ENCODE measurements at regions not wholly inside any gene's neighbourhood (a gene's known extent, or its start where the extent isn't known, plus 50 kb on each side); places are given as distances from the start of the nearest gene placed in this dataset.
"Not testable (repeated sequence)": the region's sequence is repeated elsewhere in the genome, so short reads cannot be mapped to it uniquely, and the experiment has no call there.

DNA sequence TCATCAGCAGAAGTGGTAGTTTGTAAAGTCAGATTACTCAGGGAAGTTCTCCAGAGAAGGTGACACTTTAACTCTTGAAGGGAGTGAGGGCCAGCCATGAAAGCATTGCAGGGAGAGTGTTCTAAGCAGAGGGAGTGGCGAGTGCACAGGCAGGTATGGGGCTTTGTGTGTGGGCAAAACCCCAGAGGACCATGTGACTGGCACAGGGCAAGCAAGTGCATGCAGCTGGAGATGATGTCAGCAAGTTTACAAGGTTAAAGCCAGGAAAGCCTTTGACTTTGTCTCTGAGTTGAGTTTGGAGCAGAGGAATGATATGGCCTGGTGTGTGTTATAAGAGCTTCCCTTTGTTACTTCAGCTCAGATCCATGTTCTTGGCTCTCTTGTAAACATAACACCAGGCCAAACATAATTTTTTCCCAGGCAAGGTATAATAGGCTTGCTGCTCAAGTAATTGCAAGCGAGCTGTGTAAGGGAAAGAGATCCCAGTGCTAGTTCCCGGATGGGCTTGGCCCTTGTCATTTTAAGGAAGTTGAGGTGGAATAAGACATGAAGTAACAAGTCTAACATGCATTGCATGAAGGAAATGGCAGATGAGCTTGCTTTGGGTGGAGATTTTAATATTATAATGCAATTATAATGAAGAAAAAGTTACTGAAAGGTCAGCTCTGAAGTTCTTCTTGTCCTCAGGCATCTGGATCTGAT lies 341.1 kb upstream of the LRRC3B start:
- TF ChIP-seq YY1 (IDR thresholded peaks at IDR 0.05; ENCODE audit: insufficient read depth, insufficient read length) (no peak), SUZ12 (IDR thresholded peaks at IDR 0.05; ENCODE audit: extremely low read depth, insufficient read depth, insufficient read length) (no peak), ZNF274 (IDR thresholded peaks at IDR 0.05; ENCODE audit: low read depth, low read length) (no peak)

DNA sequence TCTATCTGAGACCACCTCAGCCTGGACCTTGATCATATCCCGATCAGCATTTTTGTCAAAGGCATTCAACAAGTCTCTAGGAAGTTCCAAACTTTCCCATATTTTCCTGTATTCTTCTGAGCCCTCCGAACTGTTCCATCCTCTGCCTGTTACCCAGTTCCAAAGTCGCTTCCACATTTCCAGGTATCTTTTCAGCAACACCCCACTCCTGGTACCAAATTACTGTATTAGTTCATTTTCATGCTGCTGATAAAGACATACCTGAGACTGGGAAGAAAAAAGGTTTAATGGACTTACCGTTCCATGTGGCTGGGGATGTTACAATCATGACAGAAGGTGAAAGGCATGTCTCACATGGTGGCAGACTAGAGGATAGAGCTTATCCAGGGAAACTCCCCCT lies 338.1 kb upstream of the LRRC3B start:
- H3K9me3 ChIP-seq (ENCODE audit: insufficient read depth, low read length), result peaks cover 22% of the 10 kb centered on the region
- not testable (repeated sequence) for H3K36me3 ChIP-seq (ENCODE audit: insufficient read depth, insufficient read length, low read length); H3K27me3 ChIP-seq (ENCODE audit: insufficient read depth, insufficient read length); H3K9ac ChIP-seq (ENCODE audit: insufficient read length, low read depth); DNase-seq (ENCODE audit: low read depth, low spot score); H3K4me1 ChIP-seq (ENCODE audit: insufficient read depth, insufficient read length); H3K4me3 ChIP-seq (ENCODE audit: insufficient read length, low read depth)

More for the DNA sequence above, 341.1 kb upstream of the LRRC3B start:
- Histone ChIP-seq H3K9me3 (ENCODE audit: insufficient read depth, low read length) (peaks cover 22% of the 10 kb centered on the region), H3K27me3 (ENCODE audit: insufficient read depth, insufficient read length) (no peaks in the 10 kb centered on the region), H3K36me3 (ENCODE audit: insufficient read depth, insufficient read length, low read length) (no peaks in the 10 kb centered on the region), H3K9ac (ENCODE audit: insufficient read length, low read depth) (no peak overlapping the region), H3K4me3 (ENCODE audit: insufficient read length, low read depth) (no peak overlapping the region), H3K4me1 (ENCODE audit: insufficient read depth, insufficient read length) (no peaks in the 10 kb centered on the region)
- DNase-seq (ENCODE audit: low read depth, low spot score), result no peak

DNA sequence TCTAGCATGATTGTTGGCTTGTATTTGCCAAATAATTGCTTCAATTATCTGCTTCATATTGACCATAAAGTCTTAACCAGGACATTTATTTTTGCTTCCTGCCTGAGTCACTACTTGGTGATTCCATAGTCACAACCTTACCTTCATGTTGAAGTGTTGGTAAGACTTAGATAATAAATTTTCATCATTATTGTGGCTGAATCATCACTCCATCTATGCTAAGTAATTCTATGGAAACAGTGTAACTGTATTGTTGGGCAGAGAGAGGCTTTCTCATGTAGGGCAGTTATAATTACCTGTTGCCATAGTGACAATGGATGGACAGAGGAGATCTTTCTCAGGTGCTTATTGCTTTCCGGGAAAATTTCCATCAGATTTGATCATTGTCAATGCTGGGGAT lies 330.7 kb upstream of the LRRC3B start:
- H3K9ac ChIP-seq (ENCODE audit: insufficient read length, low read depth), result no peak overlapping the region
- no peaks in the 10 kb centered on the region for H3K4me1 ChIP-seq (ENCODE audit: insufficient read depth, insufficient read length)
- H3K9me3 ChIP-seq (ENCODE audit: insufficient read depth, low read length), result no peaks in the 10 kb centered on the region
- H3K36me3 ChIP-seq (ENCODE audit: insufficient read depth, insufficient read length, low read length), result no peaks in the 10 kb centered on the region
- no peak overlapping the region for H3K4me3 ChIP-seq (ENCODE audit: insufficient read length, low read depth)
- H3K27me3 ChIP-seq (ENCODE audit: insufficient read depth, insufficient read length), result no peaks in the 10 kb centered on the region
- no peak for DNase-seq (ENCODE audit: low read depth, low spot score)
- TF ChIP-seq YY1 (IDR thresholded peaks at IDR 0.05; ENCODE audit: insufficient read depth, insufficient read length), result no peak
- TF ChIP-seq ZNF274 (IDR thresholded peaks at IDR 0.05; ENCODE audit: low read depth, low read length), result no peak
- no peak for TF ChIP-seq SUZ12 (IDR thresholded peaks at IDR 0.05; ENCODE audit: extremely low read depth, insufficient read depth, insufficient read length)

DNA sequence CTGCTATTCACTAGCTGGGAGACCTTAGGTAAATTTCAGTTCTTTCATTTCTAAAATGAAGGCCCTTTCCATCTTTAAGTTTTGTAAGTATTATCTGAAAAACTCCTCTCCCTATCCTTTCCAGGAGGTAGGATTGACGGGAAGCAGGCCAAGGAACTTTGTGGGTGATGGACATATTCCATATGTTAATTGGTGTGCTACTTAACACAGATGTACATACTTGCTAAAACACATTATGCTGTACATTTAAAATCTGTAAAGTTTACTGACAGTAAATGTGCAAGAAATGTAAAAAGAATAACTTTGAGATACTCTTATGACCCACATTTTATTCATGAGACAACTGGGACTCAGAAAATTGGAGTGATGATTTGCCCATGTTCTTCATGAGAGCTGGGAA lies 329.8 kb upstream of the LRRC3B start:
- no peaks in the 10 kb centered on the region for H3K27me3 ChIP-seq (ENCODE audit: insufficient read depth, insufficient read length)
- no peaks in the 10 kb centered on the region for H3K4me1 ChIP-seq (ENCODE audit: insufficient read depth, insufficient read length)
- no peak overlapping the region for H3K9ac ChIP-seq (ENCODE audit: insufficient read length, low read depth)
- DNase-seq (ENCODE audit: low read depth, low spot score), result no peak
- H3K4me3 ChIP-seq (ENCODE audit: insufficient read length, low read depth), result no peak overlapping the region
- H3K9me3 ChIP-seq (ENCODE audit: insufficient read depth, low read length), result no peaks in the 10 kb centered on the region
- H3K36me3 ChIP-seq (ENCODE audit: insufficient read depth, insufficient read length, low read length), result no peaks in the 10 kb centered on the region
- TF ChIP-seq YY1 (IDR thresholded peaks at IDR 0.05; ENCODE audit: insufficient read depth, insufficient read length) (no peak), ZNF274 (IDR thresholded peaks at IDR 0.05; ENCODE audit: low read depth, low read length) (no peak), SUZ12 (IDR thresholded peaks at IDR 0.05; ENCODE audit: extremely low read depth, insufficient read depth, insufficient read length) (no peak)

DNA sequence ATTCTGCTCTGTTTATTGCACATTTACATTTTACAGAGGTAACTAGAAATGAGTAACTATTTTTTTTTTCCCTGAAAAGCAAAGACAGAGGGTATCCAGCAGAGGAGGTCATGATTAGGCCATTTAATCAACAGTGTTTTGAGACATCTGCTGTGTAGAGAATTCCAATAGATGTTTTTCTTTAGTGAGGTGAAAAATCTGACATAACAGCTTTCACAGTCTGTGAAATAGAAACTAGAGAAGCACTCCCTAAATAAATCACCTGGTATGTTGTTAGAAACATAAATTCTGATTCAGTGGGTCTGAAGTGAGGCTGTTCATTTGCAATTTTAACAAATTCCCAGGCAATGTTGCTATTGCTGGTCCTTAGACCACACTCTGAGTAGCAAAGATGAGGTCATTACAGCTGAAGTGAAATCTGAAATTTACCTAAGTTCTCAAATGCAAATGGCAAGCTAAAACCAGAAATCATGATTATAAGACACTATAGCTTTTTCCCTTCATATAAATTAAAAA lies 329.2 kb upstream of the LRRC3B start:
- Histone ChIP-seq H3K36me3 (ENCODE audit: insufficient read depth, insufficient read length, low read length) (no peaks in the 10 kb centered on the region), H3K4me3 (ENCODE audit: insufficient read length, low read depth) (no peak overlapping the region), H3K4me1 (ENCODE audit: insufficient read depth, insufficient read length) (no peaks in the 10 kb centered on the region), H3K27me3 (ENCODE audit: insufficient read depth, insufficient read length) (no peaks in the 10 kb centered on the region), H3K9me3 (ENCODE audit: insufficient read depth, low read length) (no peaks in the 10 kb centered on the region), H3K9ac (ENCODE audit: insufficient read length, low read depth) (no peak overlapping the region)
- no peak for DNase-seq (ENCODE audit: low read depth, low spot score)
- TF ChIP-seq YY1 (IDR thresholded peaks at IDR 0.05; ENCODE audit: insufficient read depth, insufficient read length) (no peak), ZNF274 (IDR thresholded peaks at IDR 0.05; ENCODE audit: low read depth, low read length) (no peak), SUZ12 (IDR thresholded peaks at IDR 0.05; ENCODE audit: extremely low read depth, insufficient read depth, insufficient read length) (no peak)

DNA sequence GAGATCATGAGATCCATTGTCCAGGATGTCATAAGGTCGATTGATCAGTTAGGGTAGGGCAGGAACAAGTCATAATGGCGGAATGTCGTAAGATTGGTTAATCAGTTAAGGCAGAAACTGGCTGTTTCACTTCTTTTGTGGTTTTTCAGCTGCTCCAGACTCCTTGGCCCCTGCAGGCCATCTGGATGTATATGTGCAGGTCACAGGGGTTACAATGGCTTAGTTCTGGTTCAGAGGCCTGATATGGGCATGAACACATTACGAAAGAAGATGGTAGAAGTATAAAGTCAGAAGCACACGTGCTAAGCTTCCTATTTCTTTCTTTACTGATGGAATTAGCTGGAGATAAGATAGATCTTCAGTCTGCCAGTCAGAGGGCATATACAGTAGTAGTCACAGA lies 315.4 kb upstream of the LRRC3B start:
- Histone ChIP-seq H3K27me3 (ENCODE audit: insufficient read depth, insufficient read length) (no peaks in the 10 kb centered on the region), H3K4me3 (ENCODE audit: insufficient read length, low read depth) (no peak overlapping the region), H3K9ac (ENCODE audit: insufficient read length, low read depth) (no peak overlapping the region), H3K36me3 (ENCODE audit: insufficient read depth, insufficient read length, low read length) (no peaks in the 10 kb centered on the region), H3K4me1 (ENCODE audit: insufficient read depth, insufficient read length) (no peaks in the 10 kb centered on the region), H3K9me3 (ENCODE audit: insufficient read depth, low read length) (peaks cover 35% of the 10 kb centered on the region)
- no peak for DNase-seq (ENCODE audit: low read depth, low spot score)
- TF ChIP-seq YY1 (IDR thresholded peaks at IDR 0.05; ENCODE audit: insufficient read depth, insufficient read length) (no peak), SUZ12 (IDR thresholded peaks at IDR 0.05; ENCODE audit: extremely low read depth, insufficient read depth, insufficient read length) (no peak), ZNF274 (IDR thresholded peaks at IDR 0.05; ENCODE audit: low read depth, low read length) (no peak)

DNA sequence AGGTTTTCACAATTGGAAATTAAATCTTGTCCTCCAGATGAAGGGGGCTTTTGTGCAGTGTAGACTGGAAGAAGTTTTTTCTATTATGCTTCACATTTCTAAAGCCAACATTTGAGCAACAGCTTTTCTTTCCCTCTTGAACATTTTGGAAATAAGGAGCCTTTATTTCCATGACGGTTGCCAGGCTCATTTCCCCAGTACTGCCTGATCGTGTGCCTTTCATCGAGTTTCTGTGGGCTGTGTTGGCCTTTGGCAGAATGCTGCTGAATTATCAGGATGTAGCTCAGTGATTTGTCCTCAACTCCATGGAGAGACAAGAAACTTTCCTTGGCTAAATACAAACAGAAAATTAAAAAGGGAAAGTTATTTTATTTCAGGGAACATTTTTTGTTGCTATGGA lies 314.8 kb upstream of the LRRC3B start:
- no peak for DNase-seq (ENCODE audit: low read depth, low spot score)
- no peaks in the 10 kb centered on the region for H3K27me3 ChIP-seq (ENCODE audit: insufficient read depth, insufficient read length)
- H3K9ac ChIP-seq (ENCODE audit: insufficient read length, low read depth), result no peak overlapping the region
- no peaks in the 10 kb centered on the region for H3K4me1 ChIP-seq (ENCODE audit: insufficient read depth, insufficient read length)
- no peak for TF ChIP-seq ZNF274 (IDR thresholded peaks at IDR 0.05; ENCODE audit: low read depth, low read length)
- TF ChIP-seq YY1 (IDR thresholded peaks at IDR 0.05; ENCODE audit: insufficient read depth, insufficient read length), result no peak
- no peak for TF ChIP-seq SUZ12 (IDR thresholded peaks at IDR 0.05; ENCODE audit: extremely low read depth, insufficient read depth, insufficient read length)
- no peaks in the 10 kb centered on the region for H3K36me3 ChIP-seq (ENCODE audit: insufficient read depth, insufficient read length, low read length)
- H3K9me3 ChIP-seq (ENCODE audit: insufficient read depth, low read length), result peaks cover 35% of the 10 kb centered on the region
- no peak overlapping the region for H3K4me3 ChIP-seq (ENCODE audit: insufficient read length, low read depth)

All from NT2/D1 (cell line).